ENCODE measurements at regions not wholly inside any gene's neighbourhood (a gene's known extent, or its start where the extent isn't known, plus 50 kb on each side); places are given as distances from the start of the nearest gene placed in this dataset.

DNA sequence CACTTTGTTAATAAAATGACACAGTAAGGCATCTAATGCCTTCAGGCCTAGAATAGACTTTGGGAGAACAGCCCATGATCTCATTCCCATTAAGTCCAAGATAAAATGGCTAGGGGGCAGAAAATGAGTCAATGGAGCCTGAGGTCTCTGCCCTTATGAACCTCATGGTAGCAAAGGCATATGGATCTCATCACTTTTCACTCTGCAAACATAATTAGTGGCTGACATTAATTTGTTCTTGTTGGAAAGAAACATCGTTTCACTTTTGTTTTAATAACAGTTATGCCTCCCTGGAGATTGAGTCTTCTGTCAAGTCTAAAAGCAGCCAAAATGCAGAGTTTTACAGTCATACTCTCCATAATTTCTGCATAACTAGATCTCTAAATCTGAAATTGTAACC, 111.8 kb upstream of the API5 start:
- no peaks in the 10 kb centered on the region for H3K36me3 ChIP-seq (ENCODE audit: control insufficient read depth in 2 of 2, extremely low read depth in 1 of 2, insufficient read depth in 2 of 2, low read length in 2 of 2)
- intact Hi-C loops (cut with micrococcal nuclease), result no loop called here
- H3K4me3 ChIP-seq (replicated peaks in 1 of 3; ENCODE audit: insufficient read depth in 1 of 3, low read depth in 1 of 3, low read length in 3 of 3), result no peak overlapping the region
- dilution Hi-C loops (cut with MboI; ENCODE audit: extremely low pct_ligation_motif_present, low sequenced_read_pairs), result no loop called here
- H3K4me2 ChIP-seq (ENCODE audit: insufficient read depth, low read length), result no peak overlapping the region
- H3K9me1 ChIP-seq (replicated peaks; ENCODE audit: control insufficient read depth, extremely low read depth, insufficient read depth, low read length), result no peaks in the 10 kb centered on the region
- FAIRE-seq (no peak), DNase-seq (ENCODE audit: low read depth, low spot score) (no peak)
- no peak overlapping the region for H3K27ac ChIP-seq (ENCODE audit: insufficient read depth, low read depth, low read length)
- H3K27me3 ChIP-seq (ENCODE audit: control insufficient read depth in 2 of 2, insufficient read depth in 2 of 2, low read length in 2 of 2), result no peaks in the 10 kb centered on the region
- TF ChIP-seq POLR2AphosphoS5 (IDR thresholded peaks at IDR 0.05; ENCODE audit: insufficient read depth, low read depth, low read length), result no peak
- TF ChIP-seq MYC (IDR thresholded peaks at IDR 0.05; ENCODE audit: low read depth, low read length), result no peak
- TF ChIP-seq JUN (IDR thresholded peaks at IDR 0.05; ENCODE audit: borderline replicate concordance, insufficient read depth, insufficient read length, low read depth), result no peak
- TF ChIP-seq, protein P1, sequence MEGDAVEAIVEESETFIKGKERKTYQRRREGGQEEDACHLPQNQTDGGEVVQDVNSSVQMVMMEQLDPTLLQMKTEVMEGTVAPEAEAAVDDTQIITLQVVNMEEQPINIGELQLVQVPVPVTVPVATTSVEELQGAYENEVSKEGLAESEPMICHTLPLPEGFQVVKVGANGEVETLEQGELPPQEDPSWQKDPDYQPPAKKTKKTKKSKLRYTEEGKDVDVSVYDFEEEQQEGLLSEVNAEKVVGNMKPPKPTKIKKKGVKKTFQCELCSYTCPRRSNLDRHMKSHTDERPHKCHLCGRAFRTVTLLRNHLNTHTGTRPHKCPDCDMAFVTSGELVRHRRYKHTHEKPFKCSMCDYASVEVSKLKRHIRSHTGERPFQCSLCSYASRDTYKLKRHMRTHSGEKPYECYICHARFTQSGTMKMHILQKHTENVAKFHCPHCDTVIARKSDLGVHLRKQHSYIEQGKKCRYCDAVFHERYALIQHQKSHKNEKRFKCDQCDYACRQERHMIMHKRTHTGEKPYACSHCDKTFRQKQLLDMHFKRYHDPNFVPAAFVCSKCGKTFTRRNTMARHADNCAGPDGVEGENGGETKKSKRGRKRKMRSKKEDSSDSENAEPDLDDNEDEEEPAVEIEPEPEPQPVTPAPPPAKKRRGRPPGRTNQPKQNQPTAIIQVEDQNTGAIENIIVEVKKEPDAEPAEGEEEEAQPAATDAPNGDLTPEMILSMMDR (IDR thresholded peaks at IDR 0.05; ENCODE audit: extremely low read depth in 1 of 2, insufficient read depth in 1 of 2, low read depth in 1 of 2, low read length in 2 of 2), result no peak
- TF ChIP-seq FOS (IDR thresholded peaks at IDR 0.05; ENCODE audit: borderline replicate concordance, insufficient read depth, low read length), result no peak
- TF ChIP-seq, protein P2, sequence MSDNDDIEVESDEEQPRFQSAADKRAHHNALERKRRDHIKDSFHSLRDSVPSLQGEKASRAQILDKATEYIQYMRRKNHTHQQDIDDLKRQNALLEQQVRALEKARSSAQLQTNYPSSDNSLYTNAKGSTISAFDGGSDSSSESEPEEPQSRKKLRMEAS (IDR thresholded peaks at IDR 0.05; ENCODE audit: insufficient read depth, insufficient read length), result no peak
- TF ChIP-seq GATA2 (IDR thresholded peaks at IDR 0.05; ENCODE audit: insufficient read depth, insufficient read length, low read depth, low read length), result no peak
- no peak for TF ChIP-seq POLR2A (IDR thresholded peaks at IDR 0.05; ENCODE audit: low read depth, low read length)
- TF ChIP-seq EZH2 (IDR thresholded peaks at IDR 0.05; ENCODE audit: borderline replicate concordance, low read depth, low read length, severe bottlenecking), result no peak
- BruUV-seq (replicated peaks), result no TSS peak
- H2AFZ ChIP-seq (ENCODE audit: low read depth, low read length), result no peak overlapping the region
- H3K9me3 ChIP-seq (replicated peaks; ENCODE audit: control insufficient read depth, insufficient read depth, low read length), result no peaks in the 10 kb centered on the region
- no peaks in the 10 kb centered on the region for H3K79me2 ChIP-seq (ENCODE audit: control insufficient read depth, insufficient read depth, low read length)
- no peak overlapping the region for H3K9ac ChIP-seq (replicated peaks; ENCODE audit: extremely low read depth, insufficient read depth, low read length)
- POLR2A ChIA-PET, result no interaction called here
- no peaks in the 10 kb centered on the region for H4K20me1 ChIP-seq (replicated peaks; ENCODE audit: control insufficient read depth, extremely low read depth, insufficient read depth, low read length)
- CTCF ChIA-PET, result no interaction called here
- H3K4me1 ChIP-seq (ENCODE audit: control insufficient read depth, extremely low read depth, insufficient read depth, low read length), result no peaks in the 10 kb centered on the region

Data from endothelial cell of umbilical vein (primary cell).